Activated T-cell treated with anti-CD3 and anti-CD28 coated beads for 4 hours (primary cell): ENCODE measurements at regions not wholly inside any gene's neighbourhood (a gene's known extent, or its start where the extent isn't known, plus 50 kb on each side); places are given as distances from the start of the nearest gene placed in this dataset.
"Not testable (repeated sequence)": the region's sequence is repeated elsewhere in the genome, so short reads cannot be mapped to it uniquely, and the experiment has no call there.

ENCODE experiments used
- DNase-seq: peaks from one replicate; pipeline ENCODE4 v3.0.0-alpha.2; 2020

- DNase-seq, result no peak
These were observed 233.2 kb downstream of the RPLP1 start for GRCh38 chr15:69685512-69686452.

GRCh38 chr15:69686626-69687025 is 234.0 kb downstream of the RPLP1 start:
- no peak for DNase-seq

GRCh38 chr15:69689133-69689532 is 236.5 kb downstream of the RPLP1 start:
- no peak for DNase-seq

GRCh38 chr15:69691307-69692015 is 238.8 kb downstream of the RPLP1 start:
- DNase-seq, result no peak

- DNase-seq, result no peak
These were observed 239.7 kb downstream of the RPLP1 start for GRCh38 chr15:69692342-69692741.

GRCh38 chr15:69693059-69693458 is 240.4 kb downstream of the RPLP1 start:
- DNase-seq, result no peak

GRCh38 chr15:69696946-69697345 is 244.3 kb downstream of the RPLP1 start:
- DNase-seq, result no peak

- DNase-seq, result no peak
These were observed 245.3 kb downstream of the RPLP1 start for GRCh38 chr15:69697916-69698315.

DNA sequence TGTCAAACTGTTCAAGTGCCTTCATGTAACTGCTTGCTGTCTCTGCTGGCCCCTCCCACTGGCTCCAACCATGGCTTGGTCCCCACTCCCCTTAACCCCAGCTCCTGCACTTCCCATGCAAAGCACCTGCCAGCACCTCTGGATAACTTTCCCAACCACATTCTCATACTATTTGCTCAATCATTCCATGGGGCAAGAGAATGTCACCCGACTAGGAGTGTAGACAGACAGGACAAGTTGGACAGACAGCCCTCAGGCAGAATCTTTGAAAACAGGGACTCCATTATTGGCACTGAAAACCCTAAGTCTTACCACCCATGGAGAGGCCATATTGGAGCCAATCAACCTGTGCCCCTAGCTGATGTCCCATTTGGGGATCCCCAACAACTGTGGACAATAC is 246.5 kb downstream of the RPLP1 start:
- DNase-seq, result no peak

DNA sequence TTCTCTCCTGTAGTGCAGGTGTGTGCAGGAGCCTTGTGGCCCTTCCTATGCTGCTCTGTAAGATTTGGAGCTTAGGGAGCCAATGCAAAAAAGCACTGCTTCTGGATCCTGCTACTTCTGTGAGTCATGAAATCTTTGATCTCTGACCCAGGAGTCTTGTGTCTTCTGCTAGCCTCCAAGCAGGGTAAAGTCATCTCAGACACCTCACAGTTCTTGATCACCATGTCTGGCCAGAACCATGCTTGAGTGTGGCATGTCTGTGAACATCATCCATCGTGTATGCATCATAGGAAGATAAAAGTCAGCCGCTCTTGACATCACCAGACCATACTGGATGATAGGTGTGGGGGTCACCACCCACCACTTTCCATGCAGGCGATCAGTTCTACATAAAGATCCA is 247.8 kb downstream of the RPLP1 start:
- DNase-seq, result no peak

DNA sequence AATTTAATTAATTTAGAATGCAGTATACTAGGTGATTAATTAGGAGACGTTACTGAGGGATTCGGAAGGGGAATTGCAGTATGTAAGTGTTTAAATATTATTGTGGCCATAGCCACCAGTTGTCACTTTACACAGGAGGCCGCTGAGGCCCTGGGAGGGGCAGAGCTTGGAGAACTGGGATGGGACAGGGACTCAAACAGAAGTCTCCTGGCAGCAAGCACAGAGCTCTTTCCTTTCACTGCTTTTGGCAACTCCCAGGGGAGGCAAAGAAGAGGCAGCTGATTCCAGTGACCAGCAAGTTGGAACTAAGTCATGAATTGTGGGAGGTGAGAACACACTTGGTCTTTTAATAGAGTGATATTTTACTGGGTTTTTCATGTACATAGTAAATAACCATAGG is 248.6 kb downstream of the RPLP1 start:
- DNase-seq, result no peak

DNA sequence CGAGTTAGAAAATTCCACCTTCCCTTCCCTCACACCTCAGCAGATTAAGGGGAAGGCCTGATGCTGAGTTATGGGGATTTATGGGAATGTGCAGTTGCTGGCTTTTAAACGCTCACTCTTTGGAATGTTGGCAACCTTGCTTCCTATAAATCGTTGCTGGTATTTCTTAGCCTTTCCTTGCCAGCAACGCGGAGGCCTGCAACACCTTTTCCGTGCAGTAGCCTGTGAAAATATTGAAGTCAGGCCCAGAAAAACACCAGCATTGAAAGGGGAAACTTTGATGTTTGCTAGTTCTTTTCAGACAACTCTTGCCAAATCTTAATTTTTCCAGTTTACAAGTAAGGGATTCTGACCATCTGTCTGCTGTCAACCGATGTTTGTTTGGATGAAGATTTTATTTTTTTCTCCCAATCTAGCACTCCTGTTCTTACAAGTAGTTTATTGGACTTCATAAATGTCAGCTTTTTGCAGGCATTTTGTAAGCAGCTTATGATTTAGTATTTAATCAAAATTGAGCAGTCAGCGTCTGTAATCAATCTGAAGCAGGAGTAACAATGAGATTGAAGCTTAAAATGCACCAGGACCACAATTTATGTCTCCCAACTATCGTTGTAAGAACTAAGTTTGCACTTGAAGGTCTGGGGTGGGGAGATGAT is 251.0 kb downstream of the RPLP1 start:
- no peak for DNase-seq

DNA sequence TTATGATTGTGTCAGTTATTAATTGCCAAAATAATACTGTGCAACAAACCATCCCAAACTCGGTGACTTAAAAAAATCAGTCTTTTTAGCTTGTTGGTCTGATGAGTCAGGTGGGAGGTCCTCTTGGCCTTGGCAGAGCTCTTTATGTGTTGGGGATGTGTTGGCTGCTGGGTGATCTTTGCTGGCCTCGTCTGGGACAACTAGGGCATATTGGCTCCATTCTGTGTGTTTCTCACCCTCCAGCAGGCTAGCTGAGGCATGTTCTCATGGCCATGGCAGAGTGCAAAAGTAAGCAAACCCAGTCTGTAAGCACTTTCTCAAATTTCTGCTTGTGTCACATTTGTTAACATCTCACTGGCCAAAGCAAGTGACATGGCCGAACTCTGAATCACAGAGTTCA is 251.6 kb downstream of the RPLP1 start:
- no peak for DNase-seq

- DNase-seq, result no peak
These were observed 252.1 kb downstream of the RPLP1 start for GRCh38 chr15:69704700-69705099.

DNA sequence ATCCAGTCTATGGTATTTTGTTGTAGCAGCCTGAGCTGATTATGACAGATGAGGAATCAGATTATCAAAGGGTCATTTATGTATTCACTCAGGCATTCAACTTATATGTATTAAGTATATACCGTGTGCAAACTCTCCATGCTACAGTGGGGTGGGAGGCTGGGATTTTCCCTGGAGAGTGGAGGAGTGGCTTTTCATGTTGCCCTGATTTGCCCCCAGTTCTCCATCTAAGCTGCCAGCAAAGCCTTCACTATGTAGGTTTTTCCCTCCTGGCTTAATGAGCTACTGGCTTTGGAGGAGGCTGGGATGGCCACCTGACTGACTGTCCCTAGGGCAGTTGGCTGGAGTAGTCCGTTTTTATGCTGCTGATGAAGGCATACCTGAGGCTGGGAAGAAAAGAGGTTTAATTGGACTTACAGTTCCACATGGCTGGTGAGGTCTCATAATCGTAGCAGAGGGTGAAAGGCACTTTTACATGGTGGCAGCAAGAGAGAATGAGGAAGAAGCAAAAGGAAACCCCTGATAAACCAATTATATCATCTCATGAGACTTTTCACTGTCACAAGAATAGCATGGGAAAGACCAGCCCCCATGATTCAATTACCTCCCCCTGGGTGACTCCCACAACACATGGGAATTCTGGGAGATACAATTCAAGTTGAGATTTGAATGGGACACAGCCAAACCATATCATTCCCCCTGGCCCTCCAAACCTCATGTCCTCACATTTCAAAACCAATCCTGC is 253.9 kb downstream of the RPLP1 start:
- DNase-seq, result no peak

DNA sequence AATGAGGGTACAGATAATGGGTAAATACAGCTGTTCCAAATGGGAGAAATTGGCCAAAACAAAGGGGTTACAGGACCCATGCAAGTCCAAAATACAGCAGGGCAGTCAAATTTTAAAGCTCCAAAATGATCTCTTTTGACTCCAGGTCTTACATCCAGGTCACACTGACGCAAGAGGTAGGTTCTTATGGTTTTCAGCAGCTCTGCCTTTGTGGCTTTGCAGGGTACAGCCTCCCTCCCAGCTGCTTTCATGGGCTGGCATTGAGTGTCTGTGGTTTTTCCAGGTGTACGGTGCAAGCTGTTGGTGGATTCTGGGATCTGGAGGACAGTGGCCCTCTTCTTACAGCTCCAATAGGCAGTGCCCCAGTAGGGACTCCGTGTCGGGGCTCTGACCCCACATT is 254.6 kb downstream of the RPLP1 start:
- DNase-seq, result not testable (repeated sequence)

GRCh38 chr15:69708436-69709122 is 256.0 kb downstream of the RPLP1 start:
- not testable (repeated sequence) for DNase-seq

GRCh38 chr15:69712991-69713390 is 260.4 kb downstream of the RPLP1 start:
- DNase-seq, result no peak

DNA sequence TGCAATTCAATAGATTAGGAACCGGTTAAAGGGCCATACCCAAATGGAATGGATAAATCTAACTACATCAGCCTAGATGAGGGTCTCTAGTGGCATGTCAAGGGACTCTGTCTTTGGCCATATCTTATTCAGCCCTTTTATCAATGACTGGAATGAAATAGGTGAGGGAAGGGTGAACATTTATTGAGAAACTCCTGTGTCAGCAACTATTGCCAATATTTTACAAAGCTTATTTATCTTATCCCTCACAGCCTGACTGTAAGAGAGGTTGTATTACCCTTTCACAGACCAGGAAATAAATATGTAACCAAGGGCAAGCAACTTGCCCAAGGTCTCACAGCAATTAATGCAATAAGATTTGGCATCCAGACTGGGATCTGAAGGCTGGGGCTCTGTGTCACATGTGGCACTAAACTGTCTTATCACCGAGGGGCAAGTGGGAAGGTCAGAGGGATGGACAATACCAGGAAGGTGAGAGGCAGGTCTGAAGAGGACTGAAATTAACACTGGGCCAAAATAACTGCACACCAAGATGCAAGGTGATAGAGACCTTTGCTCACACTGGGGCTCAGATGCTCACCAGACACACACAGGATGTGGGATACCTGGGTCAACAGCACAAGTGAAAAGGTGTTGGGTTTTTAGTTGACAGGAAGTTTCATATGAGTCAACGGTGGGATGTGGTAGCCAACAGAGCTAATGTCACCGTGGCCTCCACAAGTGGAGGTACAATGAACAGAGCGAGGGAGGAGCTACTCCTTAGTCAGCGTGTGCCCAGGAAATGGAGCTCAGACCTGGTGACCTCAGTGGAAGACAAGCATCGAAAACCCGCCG is 261.3 kb downstream of the RPLP1 start:
- peak; percentile 48 for DNase-seq

- DNase-seq, result no peak
These were observed 262.6 kb downstream of the RPLP1 start for GRCh38 chr15:69715210-69715609.

GRCh38 chr15:69718436-69718835 is 265.8 kb downstream of the RPLP1 start:
- no peak for DNase-seq
